Loucy (cell line): ENCODE measurements at regions not wholly inside any gene's neighbourhood (a gene's known extent, or its start where the extent isn't known, plus 50 kb on each side); places are given as distances from the start of the nearest gene placed in this dataset.

Experiments
- H2AFZ ChIP-seq: fragments of 200-600 bp; sonication (generic); 2 replicates; pipeline ENCODE4 v1.6.0; 2016; ENCODE audit warnings: antibody characterized with exemption, mild to moderate bottlenecking, low read length, moderate library complexity
- H3F3A ChIP-seq: fragments of 200-600 bp; 2 replicates; pipeline ENCODE4 v1.6.0; 2016; ENCODE audit warnings: antibody characterized with exemption, low read depth, mild to moderate bottlenecking
- H3K27me3 ChIP-seq: fragments of 200-600 bp; sonication (generic); 2 replicates; pipeline ENCODE4 v1.6.1; 2014; ENCODE audit warnings: low read length, mild to moderate bottlenecking; ENCODE audit not compliant: insufficient read depth, poor library complexity, severe bottlenecking
- H3K36me3 ChIP-seq: fragments of 200-600 bp; sonication (generic); 2 replicates; pipeline ENCODE4 v1.6.1; 2016; ENCODE audit warnings: low read length; ENCODE audit not compliant: insufficient read depth
- H3K4me1 ChIP-seq: fragments of 200-600 bp; sonication (generic); 2 replicates; pipeline ENCODE4 v1.5.1; 2014; ENCODE audit warnings: low read length, mild to moderate bottlenecking; ENCODE audit not compliant: insufficient read depth, poor library complexity, severe bottlenecking
- H3K4me2 ChIP-seq: fragments of 200-600 bp; sonication (generic); 2 replicates; pipeline ENCODE4 v1.6.0; 2014; ENCODE audit warnings: antibody characterized with exemption, low read length, low read depth, mild to moderate bottlenecking; ENCODE audit not compliant: poor library complexity, severe bottlenecking
- H3K4me3 ChIP-seq: fragments of 200-600 bp; sonication (generic); 2 replicates; pipeline ENCODE4 v1.5.1; 2014; ENCODE audit warnings: low read length, mild to moderate bottlenecking, mixed read lengths; ENCODE audit not compliant: poor library complexity, severe bottlenecking
- H3K79me2 ChIP-seq: fragments of 200-600 bp; sonication (generic); 2 replicates; pipeline ENCODE4 v1.6.1; 2014; ENCODE audit warnings: low read length; ENCODE audit not compliant: insufficient read depth
- H3K9ac ChIP-seq: fragments of 200-600 bp; sonication (generic); 2 replicates; pipeline ENCODE4 v1.6.0; 2014; ENCODE audit warnings: mild to moderate bottlenecking, low read depth, low read length, moderate library complexity; ENCODE audit not compliant: poor library complexity, severe bottlenecking
- H3K9me2 ChIP-seq: fragments of 200-600 bp; sonication (generic); replicated peaks from 2 replicates; pipeline ENCODE4 v1.6.1; 2016; ENCODE audit warnings: low read depth, low read length, mixed read lengths
- H3K9me3 ChIP-seq: fragments of 200-600 bp; sonication (generic); 2 replicates; pipeline ENCODE4 v1.6.1; 2014; ENCODE audit warnings: mild to moderate bottlenecking, antibody characterized with exemption, low read length, low read depth; ENCODE audit not compliant: insufficient read depth
- H4K20me1 ChIP-seq: fragments of 200-600 bp; sonication (generic); 2 replicates; pipeline ENCODE4 v1.6.0; 2014; ENCODE audit warnings: antibody characterized with exemption, low read length, mild to moderate bottlenecking; ENCODE audit not compliant: insufficient read depth, poor library complexity, severe bottlenecking
- EZH2phosphoT487 ChIP-seq: fragments of 200-600 bp; IDR thresholded peaks from 2 replicates; pipeline ENCODE4 v1.6.1; 2018; ENCODE audit warnings: antibody characterized with exemption, mild to moderate bottlenecking, moderate library complexity, borderline replicate concordance
- TF ChIP-seq, protein P1 (sequence below): fragments of 200-600 bp; sonication (generic); conservative IDR thresholded peaks from 2 replicates; pipeline ENCODE4 v1.5.1; 2014; ENCODE audit warnings: mild to moderate bottlenecking, antibody characterized with exemption, low read length

GRCh38 chr1:36624466-36624865 is 141.8 kb upstream of the CSF3R start:
- Histone ChIP-seq H3K27me3 (no peaks in the 10 kb centered on the region), H4K20me1 (no peaks in the 10 kb centered on the region), H3K4me2 (no peak overlapping the region), H3K79me2 (no peaks in the 10 kb centered on the region), H2AFZ (no peak overlapping the region), H3F3A (no peaks in the 10 kb centered on the region; the same call in 1 of the 2 replicates), H3K9me3 (no peaks in the 10 kb centered on the region), H3K36me3 (no peaks in the 10 kb centered on the region), H3K9ac (no peak overlapping the region), H3K9me2 (no peaks in the 10 kb centered on the region), H3K4me1 (peaks cover 21% of the 10 kb centered on the region), H3K4me3 (no peak overlapping the region)
- TF ChIP-seq, protein P1, sequence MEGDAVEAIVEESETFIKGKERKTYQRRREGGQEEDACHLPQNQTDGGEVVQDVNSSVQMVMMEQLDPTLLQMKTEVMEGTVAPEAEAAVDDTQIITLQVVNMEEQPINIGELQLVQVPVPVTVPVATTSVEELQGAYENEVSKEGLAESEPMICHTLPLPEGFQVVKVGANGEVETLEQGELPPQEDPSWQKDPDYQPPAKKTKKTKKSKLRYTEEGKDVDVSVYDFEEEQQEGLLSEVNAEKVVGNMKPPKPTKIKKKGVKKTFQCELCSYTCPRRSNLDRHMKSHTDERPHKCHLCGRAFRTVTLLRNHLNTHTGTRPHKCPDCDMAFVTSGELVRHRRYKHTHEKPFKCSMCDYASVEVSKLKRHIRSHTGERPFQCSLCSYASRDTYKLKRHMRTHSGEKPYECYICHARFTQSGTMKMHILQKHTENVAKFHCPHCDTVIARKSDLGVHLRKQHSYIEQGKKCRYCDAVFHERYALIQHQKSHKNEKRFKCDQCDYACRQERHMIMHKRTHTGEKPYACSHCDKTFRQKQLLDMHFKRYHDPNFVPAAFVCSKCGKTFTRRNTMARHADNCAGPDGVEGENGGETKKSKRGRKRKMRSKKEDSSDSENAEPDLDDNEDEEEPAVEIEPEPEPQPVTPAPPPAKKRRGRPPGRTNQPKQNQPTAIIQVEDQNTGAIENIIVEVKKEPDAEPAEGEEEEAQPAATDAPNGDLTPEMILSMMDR = no peak
- no peak for TF ChIP-seq EZH2phosphoT487

DNA sequence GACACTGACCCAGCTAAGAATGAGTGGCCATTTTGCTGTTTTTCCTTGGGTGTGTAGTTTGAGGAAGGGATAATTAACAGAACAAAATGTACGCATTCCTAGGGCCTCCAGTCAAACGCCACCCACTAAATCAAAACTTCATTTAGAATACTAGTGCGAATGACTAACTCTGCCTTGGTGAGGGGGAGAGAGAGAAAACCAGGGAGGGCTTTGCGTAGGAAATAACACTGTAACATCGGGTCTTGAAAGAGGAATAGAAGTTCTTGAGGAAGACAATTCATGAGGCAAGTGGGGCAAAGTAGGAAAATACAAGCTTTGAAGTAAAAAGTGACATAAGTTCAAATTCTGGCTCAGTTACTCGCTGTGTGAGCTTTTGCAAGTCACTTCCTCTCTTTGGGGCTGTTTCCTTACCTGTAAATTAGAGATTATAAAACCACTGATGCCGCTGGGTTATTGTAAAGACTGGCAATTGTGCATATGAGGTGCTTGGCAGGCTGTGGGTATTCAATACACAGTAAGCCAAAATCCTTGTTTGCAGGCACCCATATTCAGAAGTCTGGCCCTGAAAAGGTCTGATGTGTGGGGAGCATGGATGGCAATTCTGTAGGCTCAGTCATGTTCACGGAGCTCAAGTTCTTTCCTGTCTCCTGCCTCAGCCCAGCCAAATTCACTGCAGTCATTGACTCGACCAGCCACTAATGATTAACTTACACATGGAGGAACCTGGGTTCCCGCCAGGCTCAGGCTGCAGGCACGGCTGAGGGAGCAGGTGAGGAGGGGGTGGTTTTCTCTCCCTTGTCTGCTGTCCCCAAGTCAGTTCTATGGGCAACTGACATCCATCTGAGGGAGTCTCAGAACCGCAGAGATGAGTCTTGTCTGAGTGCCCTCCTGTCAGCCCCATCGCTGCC is 140.3 kb upstream of the CSF3R start:
- Histone ChIP-seq H4K20me1 (no peaks in the 10 kb centered on the region), H3K4me3 (peak overlapping the region; percentile 19), H3K9ac (peak overlapping the region; percentile 29), H2AFZ (no peak overlapping the region), H3K79me2 (no peaks in the 10 kb centered on the region), H3K9me2 (no peaks in the 10 kb centered on the region), H3K4me1 (peaks cover 21% of the 10 kb centered on the region), H3K4me2 (peak overlapping the region; percentile 70), H3K9me3 (no peaks in the 10 kb centered on the region), H3K36me3 (no peaks in the 10 kb centered on the region), H3K27me3 (no peaks in the 10 kb centered on the region), H3F3A (no peaks in the 10 kb centered on the region; the same call in 1 of the 2 replicates)
- TF ChIP-seq, protein P1 = no peak
- no peak for TF ChIP-seq EZH2phosphoT487

- no peaks in the 10 kb centered on the region for H3K79me2 ChIP-seq
- H4K20me1 ChIP-seq = no peaks in the 10 kb centered on the region
- no peak overlapping the region for H3K9ac ChIP-seq
- H3K9me2 ChIP-seq = no peaks in the 10 kb centered on the region
- TF ChIP-seq, protein P1 = no peak
- no peak for TF ChIP-seq EZH2phosphoT487
- no peak overlapping the region for H3K4me3 ChIP-seq
- no peaks in the 10 kb centered on the region for H3K9me3 ChIP-seq
- no peaks in the 10 kb centered on the region for H3K36me3 ChIP-seq
- H2AFZ ChIP-seq = no peak overlapping the region
- H3K27me3 ChIP-seq = no peaks in the 10 kb centered on the region
- no peaks in the 10 kb centered on the region; the same call in 1 of the 2 replicates for H3F3A ChIP-seq
- H3K4me2 ChIP-seq = no peak overlapping the region
- H3K4me1 ChIP-seq = peaks cover 21% of the 10 kb centered on the region
Observed at GRCh38 chr1:36621531-36621930, 138.8 kb upstream of the CSF3R start.
